Fibroblast of pulmonary artery (primary cell): ENCODE measurements at regions not wholly inside any gene's neighbourhood (a gene's known extent, or its start where the extent isn't known, plus 50 kb on each side); places are given as distances from the start of the nearest gene placed in this dataset.
"Not testable (repeated sequence)": the region's sequence is repeated elsewhere in the genome, so short reads cannot be mapped to it uniquely, and the experiment has no call there.

Source experiments
- DNase-seq: peaks from one replicate; pipeline ENCODE4 v3.0.0-alpha.2; 2010; ENCODE audit warnings: low read depth
- H3K4me3 ChIP-seq: replicated peaks from 2 replicates; pipeline ENCODE4 v1.5.1; 2011; ENCODE audit warnings: low read depth, mild to moderate bottlenecking, control low read depth, low read length, moderate library complexity
- CTCF ChIP-seq: IDR thresholded peaks from 2 replicates; pipeline ENCODE4 v1.5.1; 2011; ENCODE audit warnings: mild to moderate bottlenecking, control low read depth, low read length, inconsistent platforms; ENCODE audit errors: missing control alignments

GRCh38 chr18:22741318-22741717 is 191.8 kb upstream of the RBBP8 start:
- TF ChIP-seq CTCF: no peak
- no peak for DNase-seq
- H3K4me3 ChIP-seq: no peak overlapping the region

- TF ChIP-seq CTCF: no peak
- no peak overlapping the region for H3K4me3 ChIP-seq
- no peak for DNase-seq
These were observed 190.7 kb upstream of the RBBP8 start for GRCh38 chr18:22742409-22742808.

GRCh38 chr18:22745966-22746365 is 187.2 kb upstream of the RBBP8 start:
- no peak for TF ChIP-seq CTCF
- no peak for DNase-seq
- H3K4me3 ChIP-seq: no peak overlapping the region

- no peak overlapping the region for H3K4me3 ChIP-seq
- no peak for TF ChIP-seq CTCF
- no peak for DNase-seq
These were observed 181.1 kb upstream of the RBBP8 start for GRCh38 chr18:22752014-22752413.

GRCh38 chr18:22753130-22753831 is 179.8 kb upstream of the RBBP8 start:
- DNase-seq: no peak
- no peak for TF ChIP-seq CTCF
- H3K4me3 ChIP-seq: no peak overlapping the region

GRCh38 chr18:22764005-22764404 is 169.1 kb upstream of the RBBP8 start:
- DNase-seq, H3K4me3 ChIP-seq: not testable (repeated sequence)

- DNase-seq: no peak
- H3K4me3 ChIP-seq: no peak overlapping the region
- no peak for TF ChIP-seq CTCF
These were observed 167.2 kb upstream of the RBBP8 start for GRCh38 chr18:22765896-22766295.
